K562 (cell line): ENCODE measurements at regions not wholly inside any gene's neighbourhood (a gene's known extent, or its start where the extent isn't known, plus 50 kb on each side); places are given as distances from the start of the nearest gene placed in this dataset.

Experiments
- ATAC-seq: fragments of 200-7000 bp; cut with Tn5 transposase; 3 replicates; pipeline ENCODE4 v1.9.1; 2020; ENCODE audit warnings: moderate library complexity
- BruUV-seq: library from RNA; stranded (reverse); fragments of 400-500 nt; replicated peaks from 2 replicates; lab custom pipeline; 2021; lab: Mats Ljungman, UMichigan
- CTCF ChIA-PET: fragments of 300-600 bp; formaldehyde crosslinking; extraction: SDS; loops from one replicate; lab custom pipeline; 2021; ENCODE audit warnings: low intra/inter-chr PET ratio; lab: Yijun Ruan, JAX
- POLR2A ChIA-PET: fragments of 300-600, 350-650 bp; sonication (Branson Sonifier 250); formaldehyde crosslinking; extraction: SDS; loops from one replicate; lab custom pipeline; 2021; ENCODE audit warnings: antibody characterized with exemption, inconsistent platforms; lab: Yijun Ruan, JAX
- DNase-seq, 4 experiments: peaks; one replicate each; pipeline versions ENCODE4 v3.0.0 to v3.0.0-alpha.2; 2011 to 2018; ENCODE audit warnings: low spot score in 3 of 4, mixed read lengths in 3 of 4; ENCODE audit errors: extremely low read depth in 1 of 4
- FAIRE-seq: peaks from 2 replicates; lab custom pipeline; 2011; peaks lifted over from hg19 to GRCh38; lab: Jason Lieb, UNC
- H2AFZ ChIP-seq: 2 replicates; pipeline ENCODE4 v1.6.0; 2011; ENCODE audit warnings: low read depth, low read length, control low read depth, inconsistent platforms
- H3K27ac ChIP-seq: fragments of 200-600 bp; 3 replicates; pipeline ENCODE4 v1.8.0; 2011; ENCODE audit warnings: low read depth, mild to moderate bottlenecking, control low read depth, inconsistent platforms, low read length, moderate library complexity, mixed read lengths; ENCODE audit errors: extremely low read depth
- H3K27me3 ChIP-seq, 2 experiments: fragments of 300-600 bp in 1 of 2; 2 replicates in 1 of 2; 3 replicates in 1 of 2; pipeline versions ENCODE4 v1.6.0 to v1.8.0; 2011; ENCODE audit warnings: inconsistent platforms in 2 of 2, low read length in 2 of 2, mild to moderate bottlenecking in 1 of 2, mixed read lengths in 1 of 2, moderate library complexity in 1 of 2; ENCODE audit not compliant: control insufficient read depth in 2 of 2, insufficient read depth in 2 of 2
- H3K36me3 ChIP-seq: fragments of 300-600 bp; 3 replicates; pipeline ENCODE4 v1.8.0; 2011; ENCODE audit warnings: mild to moderate bottlenecking, low read length, inconsistent platforms; ENCODE audit not compliant: control insufficient read depth, insufficient read depth
- H3K4me1 ChIP-seq, 2 experiments: fragments of 200-600 bp in 1 of 2; replicated peaks in 1 of 2; 2 replicates in 1 of 2; 3 replicates in 1 of 2; pipeline versions ENCODE4 v1.5.1 to v1.8.0; 2011; ENCODE audit warnings: inconsistent platforms in 2 of 2, low read length in 2 of 2, mild to moderate bottlenecking in 1 of 2, mixed read lengths in 1 of 2, moderate library complexity in 1 of 2; ENCODE audit not compliant: control insufficient read depth in 2 of 2, insufficient read depth in 2 of 2
- H3K4me2 ChIP-seq: 2 replicates; pipeline ENCODE4 v1.6.1; 2011; ENCODE audit warnings: low read length, control low read depth, inconsistent platforms, mixed read lengths; ENCODE audit not compliant: insufficient read depth
- H3K4me3 ChIP-seq: fragments of 200-600 bp; sonication (generic), shearing (Covaris generic); 2 replicates; pipeline ENCODE4 v1.5.1; 2016; ENCODE audit warnings: control low read depth, inconsistent platforms
- H3K79me2 ChIP-seq: fragments of 200-600 bp; 3 replicates; pipeline ENCODE4 v1.8.0; 2011; ENCODE audit warnings: low read length, inconsistent platforms; ENCODE audit not compliant: control insufficient read depth, insufficient read depth
- H3K9ac ChIP-seq, 2 experiments: 2 replicates each; pipeline versions ENCODE4 v1.6.0 to v1.6.1; 2011; ENCODE audit warnings: low read depth in 2 of 2, low read length in 2 of 2, control low read depth in 1 of 2, inconsistent platforms in 1 of 2, mild to moderate bottlenecking in 1 of 2, mixed read lengths in 1 of 2; ENCODE audit not compliant: insufficient read depth in 1 of 2
- H3K9me1 ChIP-seq: one replicate; pipeline ENCODE4 v1.6.0; 2011; ENCODE audit warnings: inconsistent platforms, mild to moderate bottlenecking, low read length, moderate library complexity; ENCODE audit not compliant: control insufficient read depth, insufficient read depth
- H3K9me3 ChIP-seq: replicated peaks from 2 replicates; pipeline ENCODE4 v1.5.1; 2011; ENCODE audit warnings: low read depth, low read length, inconsistent platforms; ENCODE audit not compliant: control insufficient read depth, insufficient read depth
- H4K20me1 ChIP-seq: replicated peaks from 2 replicates; pipeline ENCODE4 v1.6.1; 2011; ENCODE audit warnings: low read length, inconsistent platforms, mixed read lengths; ENCODE audit not compliant: control insufficient read depth, insufficient read depth
- ATF4 ChIP-seq: fragments of 450-650 bp; formaldehyde crosslinking; IDR thresholded peaks from 2 replicates; pipeline ENCODE4 v1.4.0; 2022; ENCODE audit warnings: mild to moderate bottlenecking, moderate library complexity
- POLR3G ChIP-seq: IDR thresholded peaks from 2 replicates; pipeline ENCODE4 v1.6.1; 2011; ENCODE audit not compliant: insufficient read length, insufficient replicate concordance; ENCODE audit errors: extremely low read depth
- ZNF696 ChIP-seq: fragments of 250-450 bp; sonication (Bioruptor Pico); conservative IDR thresholded peaks from 2 replicates; pipeline ENCODE4 v1.4.0; 2020; ENCODE audit warnings: mild to moderate bottlenecking, moderate library complexity
- whole genome bisulfite sequencing: fragments of 100-300 bp; shearing (Covaris generic); methylation state at CpG from one replicate; pipeline ENCODE4 v1.1.6; 2016; ENCODE audit warnings: low coverage, mixed read lengths; ENCODE audit not compliant: insufficient coverage; ENCODE audit errors: missing lambda C conversion rate; 5-methylcytosine and 5-hydroxymethylcytosine counted together
- in situ Hi-C: fragments of 300-500 bp; cut with MboI; formaldehyde crosslinking; loops from 4 replicates; pipeline ENCODE4 v1.15.0; 2018; ENCODE audit warnings: inconsistent platforms, mixed read lengths
- intact Hi-C: fragments of 100-400 bp; cut with micrococcal nuclease; formaldehyde crosslinking; loops from 2 replicates; pipeline ENCODE4 v1.14.2; 2022
- TF ChIP-seq, protein P1 (sequence below): fragments of 450-650 bp; IDR thresholded peaks from 2 replicates; pipeline ENCODE4 v1.6.1; 2014; ENCODE audit warnings: low read depth, mild to moderate bottlenecking, moderate library complexity, borderline replicate concordance
- TF ChIP-seq, protein P2 (sequence below), 2 experiments: fragments of 450-650 bp; conservative IDR thresholded peaks; 2 replicates each; pipeline ENCODE4 v1.6.1; 2017; ENCODE audit warnings: mild to moderate bottlenecking in 2 of 2, moderate library complexity in 2 of 2
- TF ChIP-seq, protein P3 (sequence below): fragments of 250-450 bp; sonication (Bioruptor Pico); IDR thresholded peaks from 2 replicates; pipeline ENCODE4 v1.5.0; 2020; ENCODE audit warnings: mild to moderate bottlenecking, borderline replicate concordance

DNA sequence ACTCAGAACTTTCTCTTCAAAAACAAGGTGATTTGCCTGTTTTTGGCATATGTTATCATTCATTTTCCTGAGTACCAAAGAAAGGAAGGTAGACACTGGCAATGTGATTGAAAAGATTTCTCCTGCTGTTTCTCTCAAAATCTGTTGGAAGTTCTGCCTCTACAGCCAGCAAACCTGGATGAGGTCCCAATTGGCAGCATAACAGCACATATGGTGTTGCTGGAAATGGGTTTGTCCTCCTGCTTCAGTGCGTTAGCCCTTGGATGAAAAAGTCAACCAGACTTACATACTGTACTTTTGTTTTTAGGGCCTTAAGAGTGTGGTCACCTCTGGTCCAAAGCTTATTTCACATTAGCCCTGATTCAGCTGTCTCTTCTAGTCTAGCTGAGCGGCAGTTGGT lies 237.6 kb upstream of the MME start:
- H3K9me1 ChIP-seq: no peaks in the 10 kb centered on the region
- intact Hi-C loops: no loop called here
- CTCF ChIA-PET: no interaction called here
- H3K4me1 ChIP-seq: no peaks in the 10 kb centered on the region
- no peaks in the 10 kb centered on the region for H3K79me2 ChIP-seq
- no peak overlapping the region for H3K4me2 ChIP-seq
- 0% methylated on average over 2 of the region's 2 CpGs for WGBS
- H3K27ac ChIP-seq: no peak overlapping the region
- no peak overlapping the region for H2AFZ ChIP-seq
- H3K9ac ChIP-seq: no peak overlapping the region
- H4K20me1 ChIP-seq: no peaks in the 10 kb centered on the region
- DNase-seq (no peak), FAIRE-seq (no peak)
- H3K27me3 ChIP-seq: no peaks in the 10 kb centered on the region
- TF ChIP-seq, protein P1, sequence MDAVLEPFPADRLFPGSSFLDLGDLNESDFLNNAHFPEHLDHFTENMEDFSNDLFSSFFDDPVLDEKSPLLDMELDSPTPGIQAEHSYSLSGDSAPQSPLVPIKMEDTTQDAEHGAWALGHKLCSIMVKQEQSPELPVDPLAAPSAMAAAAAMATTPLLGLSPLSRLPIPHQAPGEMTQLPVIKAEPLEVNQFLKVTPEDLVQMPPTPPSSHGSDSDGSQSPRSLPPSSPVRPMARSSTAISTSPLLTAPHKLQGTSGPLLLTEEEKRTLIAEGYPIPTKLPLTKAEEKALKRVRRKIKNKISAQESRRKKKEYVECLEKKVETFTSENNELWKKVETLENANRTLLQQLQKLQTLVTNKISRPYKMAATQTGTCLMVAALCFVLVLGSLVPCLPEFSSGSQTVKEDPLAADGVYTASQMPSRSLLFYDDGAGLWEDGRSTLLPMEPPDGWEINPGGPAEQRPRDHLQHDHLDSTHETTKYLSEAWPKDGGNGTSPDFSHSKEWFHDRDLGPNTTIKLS: no peak
- TF ChIP-seq, protein P2, sequence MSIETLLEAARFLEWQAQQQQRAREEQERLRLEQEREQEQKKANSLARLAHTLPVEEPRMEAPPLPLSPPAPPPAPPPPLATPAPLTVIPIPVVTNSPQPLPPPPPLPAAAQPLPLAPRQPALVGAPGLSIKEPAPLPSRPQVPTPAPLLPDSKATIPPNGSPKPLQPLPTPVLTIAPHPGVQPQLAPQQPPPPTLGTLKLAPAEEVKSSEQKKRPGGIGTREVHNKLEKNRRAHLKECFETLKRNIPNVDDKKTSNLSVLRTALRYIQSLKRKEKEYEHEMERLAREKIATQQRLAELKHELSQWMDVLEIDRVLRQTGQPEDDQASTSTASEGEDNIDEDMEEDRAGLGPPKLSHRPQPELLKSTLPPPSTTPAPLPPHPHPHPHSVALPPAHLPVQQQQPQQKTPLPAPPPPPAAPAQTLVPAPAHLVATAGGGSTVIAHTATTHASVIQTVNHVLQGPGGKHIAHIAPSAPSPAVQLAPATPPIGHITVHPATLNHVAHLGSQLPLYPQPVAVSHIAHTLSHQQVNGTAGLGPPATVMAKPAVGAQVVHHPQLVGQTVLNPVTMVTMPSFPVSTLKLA (conservative IDR thresholded peaks at IDR 0.05): no peak
- TF ChIP-seq, protein P3, sequence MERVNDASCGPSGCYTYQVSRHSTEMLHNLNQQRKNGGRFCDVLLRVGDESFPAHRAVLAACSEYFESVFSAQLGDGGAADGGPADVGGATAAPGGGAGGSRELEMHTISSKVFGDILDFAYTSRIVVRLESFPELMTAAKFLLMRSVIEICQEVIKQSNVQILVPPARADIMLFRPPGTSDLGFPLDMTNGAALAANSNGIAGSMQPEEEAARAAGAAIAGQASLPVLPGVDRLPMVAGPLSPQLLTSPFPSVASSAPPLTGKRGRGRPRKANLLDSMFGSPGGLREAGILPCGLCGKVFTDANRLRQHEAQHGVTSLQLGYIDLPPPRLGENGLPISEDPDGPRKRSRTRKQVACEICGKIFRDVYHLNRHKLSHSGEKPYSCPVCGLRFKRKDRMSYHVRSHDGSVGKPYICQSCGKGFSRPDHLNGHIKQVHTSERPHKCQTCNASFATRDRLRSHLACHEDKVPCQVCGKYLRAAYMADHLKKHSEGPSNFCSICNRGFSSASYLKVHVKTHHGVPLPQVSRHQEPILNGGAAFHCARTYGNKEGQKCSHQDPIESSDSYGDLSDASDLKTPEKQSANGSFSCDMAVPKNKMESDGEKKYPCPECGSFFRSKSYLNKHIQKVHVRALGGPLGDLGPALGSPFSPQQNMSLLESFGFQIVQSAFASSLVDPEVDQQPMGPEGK: no peak
- TF ChIP-seq ZNF696 (CRISPR knock-in tag): no peak
- TF ChIP-seq POLR3G: no peak
- no peak for TF ChIP-seq ATF4 (CRISPR knock-in tag)
- TF ChIP-seq, all 486 proteins: peak for 0
- Histone ChIP-seq H3K36me3 (no peaks in the 10 kb centered on the region), H3K9me3 (no peaks in the 10 kb centered on the region), H3K4me3 (no peak overlapping the region)
- in situ Hi-C loops: no loop called here
- no TSS peak for BruUV-seq
- POLR2A ChIA-PET: no interaction called here
- ATAC-seq: no peak
